ENCODE measurements at regions not wholly inside any gene's neighbourhood (a gene's known extent, or its start where the extent isn't known, plus 50 kb on each side); places are given as distances from the start of the nearest gene placed in this dataset.

- Histone ChIP-seq H3K4me3 (replicated peaks in 1 of 3; ENCODE audit: low read depth in 2 of 3, low read length in 3 of 3) (no peak overlapping the region), H3K4me2 (replicated peaks; ENCODE audit: extremely low read depth, low read length, poor library complexity, severe bottlenecking) (no peak overlapping the region), H2AFZ (ENCODE audit: insufficient read depth, low read depth, low read length, poor library complexity, severe bottlenecking) (no peak overlapping the region), H3K9me3 (replicated peaks in 1 of 2; ENCODE audit: control insufficient read depth in 1 of 2, insufficient read depth in 1 of 2, low read length in 2 of 2) (peaks cover 20 to 23% of the 10 kb centered on the region in 2 donors), H4K20me1 (ENCODE audit: insufficient read depth, low read length) (no peaks in the 10 kb centered on the region), H3K36me3 (replicated peaks in 1 of 2; ENCODE audit: control insufficient read depth in 1 of 2, insufficient read depth in 2 of 2, low read length in 2 of 2) (no peaks in the 10 kb centered on the region), H3K4me1 (ENCODE audit: control insufficient read depth in 1 of 2, insufficient read depth in 2 of 2, low read length in 2 of 2) (no peaks in the 10 kb centered on the region), H3K79me2 (ENCODE audit: insufficient read depth, low read length) (no peaks in the 10 kb centered on the region), H3K27ac (ENCODE audit: low read depth in 1 of 2, low read length in 2 of 2) (no peak overlapping the region), H3K27me3 (ENCODE audit: control insufficient read depth in 2 of 2, insufficient read depth in 2 of 2, low read length in 2 of 2) (no peaks in the 10 kb centered on the region), H3K9ac (ENCODE audit: insufficient read depth, low read length, poor library complexity, severe bottlenecking) (no peak overlapping the region)
- intact Hi-C loops (cut with micrococcal nuclease), result no loop called here
- Mint-ChIP-seq H3K4me1 (no peaks in the 10 kb centered on the region), H3K27me3 (ENCODE audit: low read depth in 3 of 3) (peaks cover 0 to 2% (median 0%) of the 10 kb centered on the region in 3 donors), H3K4me3 (no peak overlapping the region), H3K9me3 (peaks cover 18 to 35% (median 24%) of the 10 kb centered on the region in 7 donors), H3K27ac (no peak overlapping the region), H3K36me3 (no peaks in the 10 kb centered on the region)
- DNase-seq, result no peak
- no peak for TF ChIP-seq CTCF (IDR thresholded peaks at IDR 0.05)
Observed at GRCh38 chr7:144997512-144997911, 161.7 kb upstream of the TPK1 start.

GRCh38 chr7:144995495-144995894, 159.6 kb upstream of the TPK1 start:
- Histone ChIP-seq H3K9me3 (replicated peaks in 1 of 2; ENCODE audit: control insufficient read depth in 1 of 2, insufficient read depth in 1 of 2, low read length in 2 of 2) (peaks cover 7 to 10% of the 10 kb centered on the region in 2 donors), H3K79me2 (ENCODE audit: insufficient read depth, low read length) (no peaks in the 10 kb centered on the region), H3K4me3 (replicated peaks in 1 of 3; ENCODE audit: low read depth in 2 of 3, low read length in 3 of 3) (no peak overlapping the region), H3K4me1 (ENCODE audit: control insufficient read depth in 1 of 2, insufficient read depth in 2 of 2, low read length in 2 of 2) (no peaks in the 10 kb centered on the region), H3K9ac (ENCODE audit: insufficient read depth, low read length, poor library complexity, severe bottlenecking) (no peak overlapping the region), H4K20me1 (ENCODE audit: insufficient read depth, low read length) (no peaks in the 10 kb centered on the region), H2AFZ (ENCODE audit: insufficient read depth, low read depth, low read length, poor library complexity, severe bottlenecking) (no peak overlapping the region), H3K27ac (ENCODE audit: low read depth in 1 of 2, low read length in 2 of 2) (no peak overlapping the region), H3K36me3 (replicated peaks in 1 of 2; ENCODE audit: control insufficient read depth in 1 of 2, insufficient read depth in 2 of 2, low read length in 2 of 2) (no peaks in the 10 kb centered on the region), H3K4me2 (replicated peaks; ENCODE audit: extremely low read depth, low read length, poor library complexity, severe bottlenecking) (no peak overlapping the region), H3K27me3 (ENCODE audit: control insufficient read depth in 2 of 2, insufficient read depth in 2 of 2, low read length in 2 of 2) (no peaks in the 10 kb centered on the region)
- no peak for DNase-seq
- intact Hi-C loops (cut with micrococcal nuclease), result no loop called here
- Mint-ChIP-seq H3K4me3 (no peak overlapping the region), H3K27ac (no peak overlapping the region), H3K9me3 (peaks cover 6 to 18% (median 13%) of the 10 kb centered on the region in 7 donors), H3K36me3 (no peaks in the 10 kb centered on the region), H3K4me1 (no peaks in the 10 kb centered on the region), H3K27me3 (ENCODE audit: low read depth in 3 of 3) (peaks cover 0 to 2% (median 0%) of the 10 kb centered on the region in 3 donors)
- WGBS (ENCODE audit: insufficient coverage), result no CpG with 5 or more reads among the region's 2 CpGs
- no peak for TF ChIP-seq CTCF (IDR thresholded peaks at IDR 0.05)
